ENCODE measurements at regions not wholly inside any gene's neighbourhood (a gene's known extent, or its start where the extent isn't known, plus 50 kb on each side); places are given as distances from the start of the nearest gene placed in this dataset.

- TF ChIP-seq YY1 (IDR thresholded peaks at IDR 0.05; ENCODE audit: low read depth) (no peak), ELF1 (IDR thresholded peaks at IDR 0.05) (no peak), JUND (IDR thresholded peaks at IDR 0.05) (no peak), GATA2 (CRISPR knock-in tag; IDR thresholded peaks at IDR 0.05) (no peak), IRF3 (IDR thresholded peaks at IDR 0.05; ENCODE audit: low read depth, low read length) (no peak), USF1 (IDR thresholded peaks at IDR 0.05; ENCODE audit: borderline replicate concordance, low read depth) (no peak), TCF12 (IDR thresholded peaks at IDR 0.05) (no peak), FOXM1 (IDR thresholded peaks at IDR 0.05; ENCODE audit: low read depth) (no peak), TAF1 (IDR thresholded peaks at IDR 0.05; ENCODE audit: borderline replicate concordance, low read depth, low read length) (no peak), RAD21 (IDR thresholded peaks at IDR 0.05; ENCODE audit: low read length) (no peak), PBX3 (IDR thresholded peaks at IDR 0.05) (no peak), USF2 (IDR thresholded peaks at IDR 0.05; ENCODE audit: borderline replicate concordance, low read depth, low read length) (no peak), SMC3 (IDR thresholded peaks at IDR 0.05; ENCODE audit: low read depth, low read length) (no peak), RFX5 (IDR thresholded peaks at IDR 0.05; ENCODE audit: low read length) (no peak), CTCF (IDR thresholded peaks at IDR 0.05) (no peak), FOSL2 (IDR thresholded peaks at IDR 0.05; ENCODE audit: borderline replicate concordance, low read depth) (no peak)
- peaks cover 4 to 11% of the 10 kb centered on the region in 2 experiments; a peak in 2 of 4 replicates for H3K4me1 ChIP-seq (ENCODE audit: control insufficient read depth in 1 of 2, insufficient read depth in 2 of 2, low read depth in 1 of 2, low read length in 1 of 2)
- no peak for DNase-seq
- H4K20me1 ChIP-seq (ENCODE audit: insufficient read depth) = no peaks in the 10 kb centered on the region
- H3F3A ChIP-seq (replicated peaks; ENCODE audit: insufficient read depth) = no peaks in the 10 kb centered on the region
- no peaks in the 10 kb centered on the region for H3K9me2 ChIP-seq
- H3K9me3 ChIP-seq = no peaks in the 10 kb centered on the region
- no peaks in the 10 kb centered on the region for H3K79me2 ChIP-seq (ENCODE audit: insufficient read depth)
- H3K4me2 ChIP-seq = peak overlapping the region; percentile 95
- H3K36me3 ChIP-seq (replicated peaks in 1 of 2; ENCODE audit: control insufficient read depth in 1 of 2, insufficient read depth in 2 of 2, low read length in 1 of 2) = no peaks in the 10 kb centered on the region
- WGBS (ENCODE audit: low lambda C conversion rate) = 32% methylated on average over 7 of the region's 7 CpGs
- CTCF ChIA-PET = interaction anchor here (0.6 kb wide), 1 partner anchor 48 kb away, joined by 3 read pairs; no protein-coding TSS in a partner anchor
- POLR2A ChIA-PET = no interaction called here
- peak overlapping the region; percentile 99 for H2AFZ ChIP-seq (ENCODE audit: low read depth)
- no peaks in the 10 kb centered on the region for H3K27me3 ChIP-seq (ENCODE audit: insufficient read depth)
- H3K4me3 ChIP-seq (ENCODE audit: low read depth in 2 of 2, low read length in 1 of 2) = peak overlapping the region; percentile 38 to 65
- H3K9ac ChIP-seq = peak overlapping the region; percentile 72
- H3K27ac ChIP-seq (ENCODE audit: low read depth in 2 of 2, low read length in 1 of 2) = peak overlapping the region in 1 of 2 experiments; percentile 63; a peak in 2 of 4 replicates
Observed at GRCh38 chr21:35529171-35529863, 480.2 kb upstream of the RUNX1 start.

Data from SK-N-SH (cell line).